ENCODE measurements at regions not wholly inside any gene's neighbourhood (a gene's known extent, or its start where the extent isn't known, plus 50 kb on each side); places are given as distances from the start of the nearest gene placed in this dataset.

DNA sequence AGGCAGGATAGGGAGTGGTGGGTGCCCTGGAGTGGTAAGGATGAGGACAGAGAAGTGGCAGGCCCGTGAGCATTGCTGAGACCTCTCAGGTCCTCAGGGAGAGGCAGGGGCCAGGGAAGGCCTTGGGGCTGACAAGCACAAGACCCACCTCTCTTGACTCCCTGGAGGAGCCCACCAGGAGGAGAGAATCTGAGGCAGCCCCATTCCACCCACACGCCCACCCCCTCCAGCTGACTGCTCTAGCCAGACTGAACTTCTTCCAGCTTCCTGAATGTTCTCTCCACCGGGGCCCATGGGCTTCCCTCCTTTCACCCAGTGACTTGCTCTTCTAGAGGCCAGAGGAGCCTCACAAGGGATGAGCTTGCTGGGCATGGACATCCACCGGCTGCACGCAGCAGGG is 1403.0 kb downstream of the BRD1 start:
- Mint-ChIP-seq H3K9me3 (no peaks in the 10 kb centered on the region), H3K4me1 (no peaks in the 10 kb centered on the region), H3K4me3 (no peak overlapping the region), H3K27me3 (peaks cover 3 to 10% of the 10 kb centered on the region in 2 donors), H3K36me3 (no peaks in the 10 kb centered on the region), H3K27ac (no peak overlapping the region)
- Histone ChIP-seq H3K36me3 (ENCODE audit: insufficient read depth, low read length) (no peaks in the 10 kb centered on the region), H3K27me3 (ENCODE audit: insufficient read depth, low read length, poor library complexity, severe bottlenecking) (no peaks in the 10 kb centered on the region), H3K27ac (ENCODE audit: low read depth, low read length) (no peak overlapping the region), H3K9me3 (ENCODE audit: low read length) (no peaks in the 10 kb centered on the region), H3K4me1 (ENCODE audit: insufficient read depth, low read length) (no peaks in the 10 kb centered on the region), H3K4me3 (ENCODE audit: low read length) (no peak overlapping the region)
- ChIA-PET CTCF (no interaction called here), POLR2A (no interaction called here)
- DNase-seq: no peak

DNA sequence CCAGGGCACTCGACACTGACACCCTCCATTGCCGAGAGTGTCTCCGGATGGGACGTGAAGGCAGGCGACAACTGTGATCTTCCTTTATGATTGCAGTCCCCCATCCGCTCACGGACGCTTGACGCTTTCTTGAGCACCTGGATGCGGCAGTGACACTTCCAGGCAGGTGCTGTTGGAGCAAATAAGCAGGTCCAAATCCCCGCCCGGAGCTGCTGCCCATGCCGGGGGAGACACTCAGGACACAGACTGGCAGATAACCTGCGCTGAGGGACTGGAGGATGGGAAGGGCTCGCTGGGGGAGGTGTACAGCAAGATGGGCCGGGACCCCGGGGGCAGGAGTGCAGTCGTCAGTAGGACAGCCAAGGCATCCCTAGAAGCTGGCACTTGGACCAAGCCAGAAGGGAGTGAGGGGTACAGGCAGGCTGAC is 1403.5 kb downstream of the BRD1 start:
- Histone ChIP-seq H3K27me3 (ENCODE audit: insufficient read depth, low read length, poor library complexity, severe bottlenecking) (no peaks in the 10 kb centered on the region), H3K4me3 (ENCODE audit: low read length) (no peak overlapping the region), H3K9me3 (ENCODE audit: low read length) (no peaks in the 10 kb centered on the region), H3K27ac (ENCODE audit: low read depth, low read length) (no peak overlapping the region), H3K4me1 (ENCODE audit: insufficient read depth, low read length) (no peaks in the 10 kb centered on the region), H3K36me3 (ENCODE audit: insufficient read depth, low read length) (no peaks in the 10 kb centered on the region)
- no peak for DNase-seq
- no peak overlapping the region for H3K27ac Mint-ChIP-seq
- no peaks in the 10 kb centered on the region for H3K9me3 Mint-ChIP-seq
- peaks cover 3 to 12% of the 10 kb centered on the region in 2 donors for H3K27me3 Mint-ChIP-seq
- H3K4me3 Mint-ChIP-seq: no peak overlapping the region
- no peaks in the 10 kb centered on the region for H3K36me3 Mint-ChIP-seq
- CTCF ChIA-PET: no interaction called here
- POLR2A ChIA-PET: no interaction called here
- H3K4me1 Mint-ChIP-seq: no peaks in the 10 kb centered on the region

DNA sequence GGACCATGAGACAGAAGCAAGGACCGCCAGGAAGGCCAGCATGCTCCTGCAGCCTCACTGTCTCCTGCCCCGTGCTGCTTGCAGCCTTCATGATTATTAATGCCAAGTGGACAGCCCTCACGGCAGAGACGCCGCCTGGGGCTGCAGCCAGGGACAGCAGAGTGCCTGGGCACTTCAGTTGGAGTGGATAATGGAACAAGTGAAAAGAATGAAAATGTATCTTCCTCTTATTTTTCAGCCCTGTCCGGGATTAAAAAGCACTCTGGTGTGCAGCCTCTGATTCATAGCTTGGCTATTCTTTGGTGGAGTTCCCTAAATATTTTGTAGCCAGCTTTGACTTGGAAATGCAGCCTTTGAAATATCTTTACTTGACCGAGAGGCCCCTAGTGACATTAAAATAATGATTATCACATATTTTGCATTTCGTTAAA is 1404.2 kb downstream of the BRD1 start:
- ChIA-PET CTCF (no interaction called here), POLR2A (no interaction called here)
- Mint-ChIP-seq H3K9me3 (no peaks in the 10 kb centered on the region), H3K27ac (no peak overlapping the region), H3K27me3 (peaks cover 3 to 18% of the 10 kb centered on the region in 2 donors), H3K4me1 (no peaks in the 10 kb centered on the region), H3K4me3 (no peak overlapping the region), H3K36me3 (no peaks in the 10 kb centered on the region)
- Histone ChIP-seq H3K4me3 (ENCODE audit: low read length) (no peak overlapping the region), H3K36me3 (ENCODE audit: insufficient read depth, low read length) (no peaks in the 10 kb centered on the region), H3K4me1 (ENCODE audit: insufficient read depth, low read length) (no peaks in the 10 kb centered on the region), H3K27ac (ENCODE audit: low read depth, low read length) (no peak overlapping the region), H3K9me3 (ENCODE audit: low read length) (no peaks in the 10 kb centered on the region), H3K27me3 (ENCODE audit: insufficient read depth, low read length, poor library complexity, severe bottlenecking) (no peaks in the 10 kb centered on the region)
- no peak for DNase-seq

DNA sequence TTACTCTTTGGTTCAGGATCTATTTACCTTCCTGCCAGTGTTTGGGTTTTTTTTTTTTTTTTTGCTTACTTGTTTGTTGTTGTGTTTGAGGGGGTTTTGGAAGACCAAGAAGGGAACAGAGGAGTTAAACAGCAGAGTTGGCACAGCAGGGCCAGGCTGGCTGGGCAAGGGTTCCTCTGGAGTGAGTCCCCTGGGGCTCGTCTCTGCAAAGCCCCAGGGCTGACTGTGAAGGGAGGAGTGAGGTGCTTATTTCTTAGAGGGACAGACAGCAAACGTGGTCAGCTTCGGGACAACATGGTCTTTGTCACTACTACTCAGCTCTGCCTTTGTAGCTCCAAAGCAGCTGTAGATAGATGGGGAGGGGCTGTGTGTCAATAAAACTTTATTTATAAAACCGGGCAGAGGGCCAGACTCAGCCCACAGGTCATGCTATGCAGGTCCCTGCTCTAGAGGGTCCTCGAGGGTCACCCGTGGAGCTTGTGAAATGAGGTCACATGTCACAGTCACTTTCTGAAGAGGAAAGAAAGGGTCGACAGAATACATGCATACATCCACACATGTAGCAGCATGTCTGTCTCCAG is 1404.7 kb downstream of the BRD1 start:
- Histone ChIP-seq H3K36me3 (ENCODE audit: insufficient read depth, low read length) (no peaks in the 10 kb centered on the region), H3K27me3 (ENCODE audit: insufficient read depth, low read length, poor library complexity, severe bottlenecking) (no peaks in the 10 kb centered on the region), H3K4me3 (ENCODE audit: low read length) (no peak overlapping the region), H3K4me1 (ENCODE audit: insufficient read depth, low read length) (no peaks in the 10 kb centered on the region), H3K27ac (ENCODE audit: low read depth, low read length) (no peak overlapping the region), H3K9me3 (ENCODE audit: low read length) (no peaks in the 10 kb centered on the region)
- CTCF ChIA-PET: no interaction called here
- no peak overlapping the region for H3K4me3 Mint-ChIP-seq
- POLR2A ChIA-PET: no interaction called here
- DNase-seq: no peak
- no peaks in the 10 kb centered on the region for H3K9me3 Mint-ChIP-seq
- H3K27ac Mint-ChIP-seq: no peak overlapping the region
- no peaks in the 10 kb centered on the region for H3K4me1 Mint-ChIP-seq
- H3K36me3 Mint-ChIP-seq: no peaks in the 10 kb centered on the region
- H3K27me3 Mint-ChIP-seq: peaks cover 3 to 19% of the 10 kb centered on the region in 2 donors

DNA sequence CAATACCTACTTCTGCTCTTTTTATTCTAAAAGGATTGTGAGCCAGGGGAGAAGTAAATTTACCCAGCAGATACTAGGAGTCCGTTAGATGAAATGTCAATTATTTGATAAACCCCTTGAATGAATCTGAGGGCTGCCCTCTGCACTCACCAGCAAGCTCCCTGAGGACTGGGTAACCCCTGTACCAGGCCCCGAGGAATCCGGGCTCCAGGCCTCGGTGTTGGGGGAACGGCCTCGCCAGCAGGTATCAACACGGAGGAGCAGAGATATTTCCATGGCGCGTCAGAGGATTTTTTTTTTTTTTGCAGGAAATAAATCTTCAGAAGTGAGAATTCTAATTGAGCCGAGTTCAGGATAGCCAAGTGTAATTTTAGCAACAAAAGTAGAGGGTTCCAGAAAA is 1408.8 kb downstream of the BRD1 start:
- Histone ChIP-seq H3K4me1 (ENCODE audit: insufficient read depth, low read length) (no peaks in the 10 kb centered on the region), H3K9me3 (ENCODE audit: low read length) (no peaks in the 10 kb centered on the region), H3K27ac (ENCODE audit: low read depth, low read length) (no peak overlapping the region), H3K36me3 (ENCODE audit: insufficient read depth, low read length) (no peaks in the 10 kb centered on the region), H3K27me3 (ENCODE audit: insufficient read depth, low read length, poor library complexity, severe bottlenecking) (no peaks in the 10 kb centered on the region), H3K4me3 (ENCODE audit: low read length) (no peak overlapping the region)
- Mint-ChIP-seq H3K9me3 (no peaks in the 10 kb centered on the region), H3K4me3 (no peak overlapping the region), H3K4me1 (no peaks in the 10 kb centered on the region), H3K36me3 (no peaks in the 10 kb centered on the region), H3K27me3 (peaks cover 1 to 27% of the 10 kb centered on the region in 2 donors), H3K27ac (peak overlapping the region in 1 of 8 donors; percentile 22)
- POLR2A ChIA-PET: no interaction called here
- no peak for DNase-seq
- CTCF ChIA-PET: no interaction called here

DNA sequence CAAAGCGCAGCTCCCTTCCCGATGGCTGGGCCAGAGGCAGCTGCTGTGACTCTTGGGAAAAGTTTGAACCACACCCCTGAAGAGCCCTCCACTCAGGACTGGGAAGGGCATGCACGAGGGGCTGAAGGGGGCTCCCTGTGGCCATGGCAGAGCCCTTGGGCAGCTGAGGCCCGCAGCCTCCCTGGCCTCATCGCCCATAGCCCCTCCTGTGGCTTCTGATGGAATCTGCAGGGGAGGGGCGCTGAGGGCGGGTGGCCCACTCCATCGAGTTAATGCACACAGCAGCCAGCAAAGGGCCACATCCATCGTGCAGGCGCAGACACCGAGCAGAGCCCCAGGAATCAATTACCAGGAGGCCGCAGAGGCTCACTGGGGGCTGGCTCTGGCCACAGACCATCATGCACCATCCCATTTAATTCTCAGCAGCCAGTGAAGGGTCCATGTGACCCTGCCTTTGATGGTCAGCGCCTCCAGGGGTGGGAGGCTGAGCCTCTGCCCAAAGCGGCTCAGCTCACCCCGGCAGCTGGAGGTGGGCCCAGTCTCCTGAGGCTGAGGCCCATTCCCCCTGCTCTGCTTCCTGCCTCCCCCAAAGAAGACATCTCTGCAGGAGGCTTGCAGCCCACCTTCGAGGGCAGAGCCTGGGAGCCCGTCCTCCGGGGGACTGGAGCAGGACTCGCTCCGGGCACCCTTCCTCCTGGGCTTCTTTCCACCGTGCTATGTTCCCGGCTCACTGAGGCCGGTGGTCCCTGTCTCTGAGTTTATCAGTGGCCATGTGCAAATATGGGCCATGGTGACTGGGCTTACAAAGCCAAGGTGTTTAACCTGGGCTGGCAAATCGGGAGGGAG is 1410.2 kb downstream of the BRD1 start:
- no peaks in the 10 kb centered on the region for H3K36me3 ChIP-seq (ENCODE audit: insufficient read depth, low read length)
- no peak overlapping the region for H3K27ac ChIP-seq (ENCODE audit: low read depth, low read length)
- DNase-seq: no peak
- Mint-ChIP-seq H3K27me3 (peaks cover 1 to 31% of the 10 kb centered on the region in 2 donors), H3K4me1 (no peaks in the 10 kb centered on the region), H3K4me3 (no peak overlapping the region), H3K9me3 (no peaks in the 10 kb centered on the region), H3K36me3 (no peaks in the 10 kb centered on the region), H3K27ac (no peak overlapping the region)
- H3K4me3 ChIP-seq (ENCODE audit: low read length): no peak overlapping the region
- H3K4me1 ChIP-seq (ENCODE audit: insufficient read depth, low read length): no peaks in the 10 kb centered on the region
- ChIA-PET POLR2A (no interaction called here), CTCF (no interaction called here)
- H3K27me3 ChIP-seq (ENCODE audit: insufficient read depth, low read length, poor library complexity, severe bottlenecking): no peaks in the 10 kb centered on the region
- H3K9me3 ChIP-seq (ENCODE audit: low read length): no peaks in the 10 kb centered on the region

DNA sequence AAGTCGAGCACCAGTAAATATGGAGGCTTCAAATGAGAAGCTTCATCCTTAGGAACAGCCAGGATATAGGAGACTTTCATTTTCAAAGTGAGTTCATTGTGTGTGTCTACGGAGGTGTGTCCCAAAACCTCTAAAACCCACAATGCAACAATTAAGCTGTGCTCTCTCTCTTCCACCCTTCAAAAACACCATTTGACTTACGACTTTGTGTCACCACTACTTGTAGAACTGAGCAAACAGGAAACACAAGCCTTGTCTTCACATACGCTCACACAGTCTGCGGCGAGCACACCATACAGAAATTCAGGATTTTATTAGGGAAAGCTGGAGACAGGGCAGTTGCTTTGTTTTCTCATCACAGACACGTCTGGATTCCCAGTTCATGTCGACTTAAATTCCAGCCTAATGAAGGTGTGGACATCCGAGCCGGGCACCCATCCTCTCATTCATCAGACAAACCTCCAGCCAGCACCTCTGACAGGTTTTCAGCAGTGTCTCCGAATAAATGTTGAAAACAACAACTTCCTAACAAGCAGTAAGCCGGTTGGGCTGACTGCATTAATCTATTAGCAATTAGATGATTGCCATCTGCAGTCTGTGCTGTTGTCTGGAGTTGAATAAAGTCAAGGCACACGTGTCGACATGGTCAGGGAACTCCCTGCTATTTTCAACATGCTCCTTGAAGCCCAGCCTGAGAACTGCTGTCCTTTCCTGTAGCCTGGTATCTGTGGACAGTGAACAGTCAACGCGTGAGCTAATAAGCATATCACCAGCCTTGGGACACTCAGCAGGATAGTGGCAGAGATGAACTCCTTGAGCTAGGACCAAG is 1411.1 kb downstream of the BRD1 start:
- H3K4me1 Mint-ChIP-seq: no peaks in the 10 kb centered on the region
- peaks cover 1 to 31% of the 10 kb centered on the region in 2 donors for H3K27me3 Mint-ChIP-seq
- H3K36me3 ChIP-seq (ENCODE audit: insufficient read depth, low read length): no peaks in the 10 kb centered on the region
- no peaks in the 10 kb centered on the region for H3K4me1 ChIP-seq (ENCODE audit: insufficient read depth, low read length)
- DNase-seq: no peak
- H3K27ac ChIP-seq (ENCODE audit: low read depth, low read length): no peak overlapping the region
- H3K36me3 Mint-ChIP-seq: no peaks in the 10 kb centered on the region
- no peak overlapping the region for H3K4me3 ChIP-seq (ENCODE audit: low read length)
- H3K4me3 Mint-ChIP-seq: no peak overlapping the region
- H3K9me3 Mint-ChIP-seq: no peaks in the 10 kb centered on the region
- ChIA-PET POLR2A (no interaction called here), CTCF (no interaction called here)
- H3K27ac Mint-ChIP-seq: no peak overlapping the region
- H3K27me3 ChIP-seq (ENCODE audit: insufficient read depth, low read length, poor library complexity, severe bottlenecking): no peaks in the 10 kb centered on the region
- H3K9me3 ChIP-seq (ENCODE audit: low read length): no peaks in the 10 kb centered on the region

DNA sequence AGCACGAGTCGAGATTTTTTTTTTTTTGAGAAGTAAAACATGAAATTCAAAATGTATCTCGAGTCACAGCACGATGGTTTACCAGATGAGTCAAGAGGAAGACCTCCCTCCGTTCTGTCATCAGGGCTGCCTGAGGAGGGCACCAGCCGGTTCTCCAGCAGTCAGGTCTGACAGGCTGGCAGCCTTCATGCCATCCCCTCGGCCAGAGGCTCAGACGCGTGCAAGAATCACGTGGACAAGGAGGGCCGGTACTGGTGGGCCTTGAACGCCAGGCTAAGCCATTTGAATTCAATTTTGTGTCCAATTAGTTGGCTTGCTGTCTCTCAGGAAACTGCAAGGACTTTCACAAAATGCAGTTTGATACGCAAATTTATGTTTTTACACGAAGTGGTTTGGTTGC is 1412.2 kb downstream of the BRD1 start:
- Histone ChIP-seq H3K36me3 (ENCODE audit: insufficient read depth, low read length) (no peaks in the 10 kb centered on the region), H3K4me1 (ENCODE audit: insufficient read depth, low read length) (no peaks in the 10 kb centered on the region), H3K4me3 (ENCODE audit: low read length) (no peak overlapping the region), H3K27me3 (ENCODE audit: insufficient read depth, low read length, poor library complexity, severe bottlenecking) (no peaks in the 10 kb centered on the region), H3K9me3 (ENCODE audit: low read length) (no peaks in the 10 kb centered on the region), H3K27ac (ENCODE audit: low read depth, low read length) (no peak overlapping the region)
- H3K27ac Mint-ChIP-seq: no peak overlapping the region
- H3K36me3 Mint-ChIP-seq: no peaks in the 10 kb centered on the region
- H3K27me3 Mint-ChIP-seq: peaks cover 1 to 31% of the 10 kb centered on the region in 2 donors
- DNase-seq: no peak
- CTCF ChIA-PET: no interaction called here
- POLR2A ChIA-PET: no interaction called here
- H3K4me1 Mint-ChIP-seq: no peaks in the 10 kb centered on the region
- H3K9me3 Mint-ChIP-seq: no peaks in the 10 kb centered on the region
- no peak overlapping the region for H3K4me3 Mint-ChIP-seq

Data from CD8-positive, alpha-beta memory T cell (primary cell).